ENCODE measurements at regions not wholly inside any gene's neighbourhood (a gene's known extent, or its start where the extent isn't known, plus 50 kb on each side); places are given as distances from the start of the nearest gene placed in this dataset.
"Not testable (repeated sequence)": the region's sequence is repeated elsewhere in the genome, so short reads cannot be mapped to it uniquely, and the experiment has no call there.

- TF ChIP-seq, protein P1, sequence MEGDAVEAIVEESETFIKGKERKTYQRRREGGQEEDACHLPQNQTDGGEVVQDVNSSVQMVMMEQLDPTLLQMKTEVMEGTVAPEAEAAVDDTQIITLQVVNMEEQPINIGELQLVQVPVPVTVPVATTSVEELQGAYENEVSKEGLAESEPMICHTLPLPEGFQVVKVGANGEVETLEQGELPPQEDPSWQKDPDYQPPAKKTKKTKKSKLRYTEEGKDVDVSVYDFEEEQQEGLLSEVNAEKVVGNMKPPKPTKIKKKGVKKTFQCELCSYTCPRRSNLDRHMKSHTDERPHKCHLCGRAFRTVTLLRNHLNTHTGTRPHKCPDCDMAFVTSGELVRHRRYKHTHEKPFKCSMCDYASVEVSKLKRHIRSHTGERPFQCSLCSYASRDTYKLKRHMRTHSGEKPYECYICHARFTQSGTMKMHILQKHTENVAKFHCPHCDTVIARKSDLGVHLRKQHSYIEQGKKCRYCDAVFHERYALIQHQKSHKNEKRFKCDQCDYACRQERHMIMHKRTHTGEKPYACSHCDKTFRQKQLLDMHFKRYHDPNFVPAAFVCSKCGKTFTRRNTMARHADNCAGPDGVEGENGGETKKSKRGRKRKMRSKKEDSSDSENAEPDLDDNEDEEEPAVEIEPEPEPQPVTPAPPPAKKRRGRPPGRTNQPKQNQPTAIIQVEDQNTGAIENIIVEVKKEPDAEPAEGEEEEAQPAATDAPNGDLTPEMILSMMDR (IDR thresholded peaks at IDR 0.05; ENCODE audit: low read length, missing control alignments), result no peak
- H3K4me3 ChIP-seq (replicated peaks; ENCODE audit: low read depth, low read length), result no peak overlapping the region
- no peak for DNase-seq (ENCODE audit: low read depth)
Measured at GRCh38 chr5:44991693-44992092, 182.9 kb downstream of the MRPS30 start.

DNA sequence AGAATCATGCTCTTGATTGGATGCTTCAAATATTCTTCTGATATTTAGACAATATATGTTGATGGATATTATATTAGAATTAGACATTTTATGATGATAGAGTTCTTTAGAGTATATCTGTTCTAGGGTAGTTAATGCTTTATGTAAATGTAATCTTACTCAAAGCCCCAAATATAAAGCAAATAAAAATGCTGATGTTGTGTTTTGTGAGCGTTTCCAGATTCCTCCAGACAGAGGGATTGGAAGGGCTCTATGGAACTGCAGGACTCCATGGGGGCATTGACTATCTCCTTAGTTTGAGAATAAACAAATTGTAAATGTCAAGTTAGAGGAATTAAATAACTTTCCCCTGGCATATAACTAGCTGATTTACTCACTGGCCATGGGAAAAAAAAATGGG, 184.5 kb downstream of the MRPS30 start:
- TF ChIP-seq, protein P1 (IDR thresholded peaks at IDR 0.05; ENCODE audit: low read length, missing control alignments), result no peak
- DNase-seq (ENCODE audit: low read depth), result no peak
- no peak overlapping the region for H3K4me3 ChIP-seq (replicated peaks; ENCODE audit: low read depth, low read length)

DNA sequence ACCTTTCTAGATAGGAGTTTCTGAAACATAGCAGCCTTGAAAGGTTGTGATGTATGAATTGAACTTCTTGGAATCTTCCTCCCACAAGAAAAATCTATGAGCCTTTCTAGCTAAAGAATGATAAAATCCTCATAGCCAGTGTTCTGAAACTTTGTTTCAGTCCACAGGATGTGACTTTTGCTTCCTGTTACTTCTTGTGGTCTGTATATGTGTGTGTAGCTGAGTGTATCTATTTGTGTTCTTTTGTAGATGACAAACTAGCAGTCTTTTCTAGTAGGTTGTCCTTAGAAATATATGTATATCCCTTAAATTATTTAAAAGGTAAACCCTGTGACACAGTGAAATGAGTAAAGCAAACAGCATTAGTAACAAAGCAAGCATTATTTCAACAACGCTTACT, 188.8 kb downstream of the MRPS30 start:
- no peak overlapping the region for H3K4me3 ChIP-seq (replicated peaks; ENCODE audit: low read depth, low read length)
- TF ChIP-seq, protein P1 (IDR thresholded peaks at IDR 0.05; ENCODE audit: low read length, missing control alignments), result no peak
- DNase-seq (ENCODE audit: low read depth), result no peak

DNA sequence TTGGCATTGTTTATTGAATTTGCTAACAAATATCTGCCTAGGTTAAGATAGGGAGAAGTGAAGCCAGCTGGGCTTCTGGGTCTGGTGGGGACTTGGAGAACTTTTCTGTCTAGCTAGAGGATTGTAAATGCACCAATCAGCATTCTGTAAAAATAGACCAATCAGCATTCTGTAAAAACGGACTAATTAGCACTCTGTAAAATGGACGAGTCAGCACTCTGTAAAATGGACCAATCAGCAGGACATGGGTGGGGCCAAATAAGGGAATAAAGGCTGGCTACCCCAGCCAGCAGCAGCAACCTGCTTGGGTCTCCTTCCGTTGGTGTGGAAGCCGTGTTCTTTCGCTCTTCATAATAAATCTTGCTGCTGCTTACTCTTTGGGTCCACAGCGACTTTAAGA, 198.4 kb downstream of the MRPS30 start:
- H3K4me3 ChIP-seq (replicated peaks; ENCODE audit: low read depth, low read length); DNase-seq (ENCODE audit: low read depth): not testable (repeated sequence)

GRCh38 chr5:45017568-45017967, 208.8 kb downstream of the MRPS30 start:
- DNase-seq (ENCODE audit: low read depth), result no peak
- no peak overlapping the region for H3K4me3 ChIP-seq (replicated peaks; ENCODE audit: low read depth, low read length)
- TF ChIP-seq, protein P1 (IDR thresholded peaks at IDR 0.05; ENCODE audit: low read length, missing control alignments), result no peak

- no peak for DNase-seq (ENCODE audit: low read depth)
- no peak overlapping the region for H3K4me3 ChIP-seq (replicated peaks; ENCODE audit: low read depth, low read length)
Measured at GRCh38 chr5:45029553-45029952, 220.8 kb downstream of the MRPS30 start.

DNA sequence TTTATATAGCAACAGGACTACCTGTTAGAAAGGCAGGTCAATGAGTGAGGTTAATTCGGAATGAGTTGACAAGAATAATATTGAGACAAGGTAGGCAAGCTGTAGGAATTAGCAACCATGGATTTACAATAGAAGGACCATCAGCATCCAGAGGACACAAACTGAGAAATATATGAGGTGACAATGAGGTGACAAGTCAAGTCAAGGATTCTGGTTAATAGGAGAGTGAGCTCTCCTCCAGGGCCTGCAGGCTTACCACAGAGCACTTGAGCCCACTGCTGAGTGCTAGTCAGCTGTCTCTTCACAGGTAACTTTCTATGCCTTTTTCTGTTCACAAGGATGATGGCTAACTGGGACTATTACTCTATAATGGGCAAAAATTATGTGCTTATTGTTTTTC, 227.2 kb downstream of the MRPS30 start:
- no peak for DNase-seq (ENCODE audit: low read depth)
- TF ChIP-seq, protein P1 (IDR thresholded peaks at IDR 0.05; ENCODE audit: low read length, missing control alignments), result no peak
- no peak overlapping the region for H3K4me3 ChIP-seq (replicated peaks; ENCODE audit: low read depth, low read length)

More at GRCh38 chr5:45029553-45029952, 220.8 kb downstream of the MRPS30 start:
- TF ChIP-seq, protein P1 (IDR thresholded peaks at IDR 0.05; ENCODE audit: low read length, missing control alignments), result no peak

Measured in fibroblast of pulmonary artery (primary cell).